Ishikawa (cell line): ENCODE measurements at regions not wholly inside any gene's neighbourhood (a gene's known extent, or its start where the extent isn't known, plus 50 kb on each side); places are given as distances from the start of the nearest gene placed in this dataset.

Experiments
- CREB1 ChIP-seq: IDR thresholded peaks from 2 replicates; pipeline ENCODE4 v1.6.1; 2012; ENCODE audit warnings: low read depth
- EGR1 ChIP-seq: IDR thresholded peaks from 2 replicates; pipeline ENCODE4 v1.6.1; 2012
- MAX ChIP-seq: IDR thresholded peaks from 2 replicates; pipeline ENCODE4 v1.6.1; 2012
- RAD21 ChIP-seq: IDR thresholded peaks from 2 replicates; pipeline ENCODE4 v1.6.1; 2012; ENCODE audit warnings: low read depth
- REST ChIP-seq: IDR thresholded peaks from 2 replicates; pipeline ENCODE4 v1.6.1; 2012; ENCODE audit warnings: low read depth, mild to moderate bottlenecking
- TAF1 ChIP-seq: IDR thresholded peaks from 2 replicates; pipeline ENCODE4 v1.6.1; 2012; ENCODE audit warnings: low read depth, mild to moderate bottlenecking
- TEAD4 ChIP-seq: IDR thresholded peaks from 2 replicates; pipeline ENCODE4 v1.6.1; 2012
- YY1 ChIP-seq: IDR thresholded peaks from 2 replicates; pipeline ENCODE4 v1.6.1; 2012; ENCODE audit warnings: low read depth

GRCh38 chr3:72217570-72217969 is 432.6 kb upstream of the PROK2 start:
- TF ChIP-seq RAD21 = no peak
- TF ChIP-seq YY1 = no peak
- no peak for TF ChIP-seq CREB1
- no peak for TF ChIP-seq TEAD4
- no peak for TF ChIP-seq MAX
- TF ChIP-seq TAF1 = no peak
- no peak for TF ChIP-seq EGR1
- no peak for TF ChIP-seq REST
